ENCODE measurements at regions not wholly inside any gene's neighbourhood (a gene's known extent, or its start where the extent isn't known, plus 50 kb on each side); places are given as distances from the start of the nearest gene placed in this dataset.

DNA sequence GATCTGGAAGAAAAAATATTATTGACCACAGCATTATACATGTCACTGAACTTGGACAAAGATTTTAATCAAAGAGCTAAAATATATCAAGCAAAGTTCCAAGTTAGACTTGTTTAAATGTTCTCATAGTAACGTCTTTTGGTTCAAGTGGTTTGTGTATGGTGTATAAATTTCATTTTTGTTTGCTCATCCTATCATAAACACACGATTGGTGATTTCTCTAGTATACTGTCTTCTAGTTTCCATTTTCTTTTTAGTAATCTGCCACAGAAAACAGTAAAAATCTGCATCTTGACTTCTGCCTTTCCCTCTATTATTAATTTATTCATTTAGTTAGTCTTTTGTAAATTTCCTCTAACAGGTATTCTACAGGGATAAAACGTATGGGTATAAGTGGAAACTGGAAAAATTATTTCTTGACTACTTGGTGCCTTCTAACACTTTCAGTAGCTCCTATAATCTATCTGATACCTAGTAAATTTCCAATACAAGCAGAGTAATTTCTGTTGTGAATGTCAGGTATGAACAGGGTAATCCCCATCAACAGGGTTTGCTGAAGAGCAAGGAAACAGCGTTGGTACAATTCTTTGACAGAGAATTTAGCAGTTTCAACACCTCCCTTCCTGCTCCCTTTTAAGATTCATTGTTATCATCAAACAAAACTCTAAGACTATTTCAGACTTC, 268.0 kb downstream of the PTPRC start:
- DNase-seq, result no peak

GRCh38 chr1:198907423-198907746, 268.5 kb downstream of the PTPRC start:
- no peak for DNase-seq

DNA sequence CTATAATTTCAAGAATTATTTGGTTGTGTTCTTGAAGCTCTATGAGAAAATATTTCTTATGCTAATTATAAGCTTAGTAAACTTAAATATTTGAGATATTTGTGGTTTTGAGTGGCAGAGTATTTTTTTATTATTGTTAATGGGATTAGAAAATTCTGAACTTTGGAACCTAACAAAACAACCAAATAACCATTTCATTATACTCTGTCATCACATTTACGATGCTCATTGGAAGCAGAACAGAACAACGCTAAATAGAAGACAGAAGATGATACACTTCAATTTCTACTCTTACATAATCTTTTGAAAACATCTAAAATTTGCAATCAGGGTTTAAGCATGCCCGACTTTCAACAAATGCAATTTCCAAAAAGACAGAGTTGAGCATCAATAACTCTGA, 270.2 kb downstream of the PTPRC start:
- DNase-seq, result no peak

DNA sequence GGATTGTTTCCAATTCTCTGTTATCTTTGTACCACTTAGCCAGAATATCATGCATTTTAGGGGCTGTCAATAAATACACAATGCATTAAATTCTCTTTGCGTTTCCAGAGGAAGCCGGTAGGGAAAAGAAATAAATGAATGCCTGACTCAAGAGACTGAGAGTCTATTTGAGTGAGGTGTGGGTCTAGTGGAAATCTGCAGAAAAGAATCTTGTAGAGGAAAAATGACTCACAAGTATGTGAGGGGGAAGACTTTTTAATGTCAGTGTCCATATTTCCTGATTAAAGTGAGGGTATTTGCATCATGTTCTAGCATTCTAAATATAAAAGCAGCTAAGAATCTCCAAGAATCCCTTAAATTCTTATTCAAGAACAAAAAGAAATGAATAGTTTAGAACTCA, 271.1 kb downstream of the PTPRC start:
- DNase-seq, result no peak

GRCh38 chr1:198910816-198911215, 272.0 kb downstream of the PTPRC start:
- DNase-seq, result no peak

GRCh38 chr1:198912046-198912445, 273.2 kb downstream of the PTPRC start:
- no peak for DNase-seq

GRCh38 chr1:198913667-198914066, 274.8 kb downstream of the PTPRC start:
- DNase-seq, result no peak

- DNase-seq, result no peak
Measured at GRCh38 chr1:198915327-198916231, 276.7 kb downstream of the PTPRC start.

DNA sequence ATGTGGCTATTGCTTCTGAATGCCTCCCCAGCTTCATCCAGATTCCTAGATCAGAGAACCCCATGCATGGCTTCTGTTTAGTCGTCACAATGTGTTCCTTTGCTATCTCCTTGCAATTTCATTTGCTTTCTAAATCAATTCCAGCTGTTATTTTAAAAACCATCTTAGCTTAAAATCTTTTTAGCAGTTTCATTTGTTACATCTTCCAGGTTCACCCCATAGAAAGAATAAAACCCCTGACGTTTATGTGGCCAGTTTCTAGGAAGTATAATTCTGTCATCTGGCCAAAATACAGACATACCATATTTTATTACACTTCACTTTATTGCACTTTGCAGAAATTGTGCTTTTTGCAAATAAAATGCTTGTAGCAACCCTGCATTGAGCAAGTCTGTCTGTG, 278.4 kb downstream of the PTPRC start:
- no peak for DNase-seq

DNA sequence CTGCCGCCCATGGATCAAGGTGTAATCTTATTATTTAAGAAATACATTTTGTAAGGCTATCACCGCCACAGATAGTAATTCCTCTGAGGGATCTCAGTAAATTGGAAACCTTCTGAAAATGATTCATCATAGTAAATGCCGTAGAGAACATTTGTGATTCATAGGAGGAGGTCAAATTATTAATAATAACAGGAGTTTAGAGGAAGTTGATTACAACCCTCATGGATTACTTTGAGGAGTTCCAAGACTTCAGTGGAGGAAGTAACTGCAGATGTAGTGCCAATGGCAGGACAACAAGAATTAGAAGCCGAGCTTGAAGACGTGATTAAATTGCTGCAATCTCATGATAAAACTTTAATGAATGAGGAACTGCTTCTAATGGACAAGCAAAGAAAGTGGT, 280.1 kb downstream of the PTPRC start:
- no peak for DNase-seq

- DNase-seq, result no peak
Measured at GRCh38 chr1:198919667-198920398, 281.0 kb downstream of the PTPRC start.

DNA sequence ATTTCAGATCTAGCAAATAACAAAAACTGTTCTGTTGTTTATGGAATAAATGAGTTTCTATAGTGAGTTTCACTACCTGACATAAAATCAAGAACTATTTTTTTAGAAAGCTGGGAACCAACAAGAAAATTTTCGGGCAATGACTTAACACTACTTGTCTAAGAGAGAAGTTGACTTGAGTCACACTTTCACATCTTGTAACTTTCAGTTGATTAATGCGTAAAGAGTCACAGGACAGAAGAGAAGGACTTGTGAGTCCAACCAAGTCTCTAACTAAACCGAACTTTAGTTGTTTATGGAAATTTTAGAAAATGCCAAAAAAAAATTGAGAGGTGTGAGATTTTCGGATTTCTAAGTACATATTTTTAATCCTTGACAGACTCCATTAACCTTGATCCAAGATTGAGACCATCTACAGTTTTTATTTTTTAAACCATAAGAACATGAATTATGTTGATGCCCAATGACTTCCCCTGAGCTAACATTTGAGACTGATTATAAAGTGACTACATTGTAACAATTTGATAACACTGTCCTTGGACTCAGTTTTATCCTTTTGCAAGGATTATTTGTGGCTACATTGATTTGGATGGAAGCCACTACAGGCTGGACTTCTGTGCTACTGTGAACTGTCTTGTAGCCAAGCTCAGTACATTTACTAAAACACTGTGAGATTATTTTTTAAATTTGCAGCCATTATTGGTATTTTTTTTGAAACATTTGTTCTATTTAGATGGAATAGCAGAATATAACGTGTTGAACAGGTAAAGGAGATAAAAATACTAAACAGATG, 284.0 kb downstream of the PTPRC start:
- no peak for DNase-seq

GRCh38 chr1:198923993-198924392, 285.2 kb downstream of the PTPRC start:
- DNase-seq, result no peak

GRCh38 chr1:198925567-198925966, 286.7 kb downstream of the PTPRC start:
- DNase-seq, result no peak

- no peak for DNase-seq
Measured at GRCh38 chr1:198927129-198927528, 288.3 kb downstream of the PTPRC start.

DNA sequence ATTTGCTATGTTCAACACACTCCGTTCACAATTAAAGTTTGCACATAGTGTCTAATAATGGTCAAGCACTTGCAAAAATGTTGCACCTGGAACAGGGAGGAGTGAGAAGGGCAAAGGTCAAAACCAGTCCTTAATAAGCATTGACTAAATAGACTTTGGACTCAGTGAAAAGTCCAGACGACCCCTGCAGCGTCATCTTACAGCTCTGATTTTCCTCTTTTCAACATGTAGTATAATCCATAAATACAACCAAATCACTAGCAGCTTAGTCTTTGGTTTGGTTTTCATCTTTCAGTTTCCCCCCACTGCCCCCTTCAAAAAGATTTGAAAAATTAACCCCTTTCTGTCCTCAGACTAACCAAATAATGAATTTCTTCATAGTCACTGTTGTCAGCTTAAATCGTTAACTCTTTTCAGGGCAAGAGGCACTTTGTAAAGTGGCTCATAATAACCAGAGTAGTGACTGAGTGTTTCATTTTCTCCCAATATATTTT, 290.3 kb downstream of the PTPRC start:
- no peak for DNase-seq

DNA sequence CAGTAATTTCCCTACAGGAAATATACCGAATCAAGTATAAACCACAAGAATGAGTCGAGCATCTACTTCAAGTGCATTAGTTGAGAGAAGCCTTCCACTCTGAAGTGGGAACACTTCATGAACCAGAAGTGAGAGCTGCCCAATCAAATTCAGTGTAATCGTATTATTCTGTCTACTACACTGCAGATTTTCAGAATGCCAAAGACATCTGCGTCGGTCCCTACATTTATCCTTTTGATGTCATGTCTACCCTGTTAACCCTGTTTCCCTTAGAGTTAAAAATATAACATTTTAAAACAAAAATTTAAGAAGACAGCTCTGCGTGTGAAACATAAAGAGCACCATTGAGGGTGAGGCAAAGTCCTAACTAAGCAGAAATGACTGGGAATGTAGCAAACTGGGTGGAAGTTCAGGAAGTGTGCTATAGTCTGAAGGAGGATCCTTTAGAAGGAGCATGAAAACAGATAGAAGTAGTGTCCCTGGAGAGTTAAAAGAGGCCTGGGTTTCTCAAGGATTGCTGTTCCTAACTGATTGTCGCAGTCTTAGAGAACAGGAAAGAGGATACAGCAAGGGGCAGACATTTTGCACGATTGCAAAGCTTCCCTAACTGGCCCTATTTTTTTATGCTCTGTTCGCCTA, 291.2 kb downstream of the PTPRC start:
- peak; percentile 47 for DNase-seq

GRCh38 chr1:198932351-198932991, 293.6 kb downstream of the PTPRC start:
- no peak for DNase-seq

DNA sequence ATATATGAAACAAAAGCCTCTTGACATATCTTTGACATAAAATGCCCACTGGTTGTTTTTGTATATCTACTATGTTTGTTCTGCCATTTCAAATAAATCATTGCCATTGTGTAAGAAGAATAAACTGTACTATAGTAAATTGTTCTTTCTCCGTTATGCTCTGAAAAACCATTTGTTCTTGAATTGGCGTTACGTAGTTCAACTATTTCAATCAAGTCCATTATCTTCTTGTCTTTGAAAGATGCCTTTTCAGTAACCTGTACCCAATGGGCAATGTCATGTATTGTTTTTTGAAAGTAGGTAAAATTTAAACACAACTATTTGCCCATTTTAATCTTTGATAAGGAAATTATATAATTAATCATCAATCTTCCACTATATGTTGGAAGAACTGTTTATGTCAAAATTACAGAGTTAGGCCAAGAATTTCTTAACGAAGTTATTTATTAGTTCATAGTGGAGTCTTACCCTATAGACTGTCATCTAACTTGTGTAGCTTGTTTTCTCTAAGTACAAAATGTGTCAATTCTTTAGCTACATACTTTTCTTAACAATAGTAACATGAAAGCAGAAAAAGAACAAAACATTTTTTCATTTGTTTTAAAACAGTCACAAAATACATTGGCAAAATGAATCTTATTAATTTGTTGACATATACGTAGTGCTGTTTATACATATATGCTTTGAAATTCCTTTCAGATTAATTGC, 294.8 kb downstream of the PTPRC start:
- no peak for DNase-seq

- no peak for DNase-seq
Measured at GRCh38 chr1:198934426-198934825, 295.6 kb downstream of the PTPRC start.

GRCh38 chr1:198934901-198935305, 296.1 kb downstream of the PTPRC start:
- DNase-seq, result no peak

Data from NCI-H510A (cell line).